Caki2 (cell line): ENCODE measurements at regions not wholly inside any gene's neighbourhood (a gene's known extent, or its start where the extent isn't known, plus 50 kb on each side); places are given as distances from the start of the nearest gene placed in this dataset.

Experiments
- DNase-seq: peaks from one replicate; pipeline ENCODE4 v3.0.0-alpha.2; 2015; ENCODE audit warnings: low read depth
- in situ Hi-C: cut with HindIII; loops from 2 replicates; pipeline ENCODE4 v1.10.0; 2016; ENCODE audit warnings: low sequenced_read_pairs, low pct_unique_long_range_greater_than_20kb, mixed read lengths

DNA sequence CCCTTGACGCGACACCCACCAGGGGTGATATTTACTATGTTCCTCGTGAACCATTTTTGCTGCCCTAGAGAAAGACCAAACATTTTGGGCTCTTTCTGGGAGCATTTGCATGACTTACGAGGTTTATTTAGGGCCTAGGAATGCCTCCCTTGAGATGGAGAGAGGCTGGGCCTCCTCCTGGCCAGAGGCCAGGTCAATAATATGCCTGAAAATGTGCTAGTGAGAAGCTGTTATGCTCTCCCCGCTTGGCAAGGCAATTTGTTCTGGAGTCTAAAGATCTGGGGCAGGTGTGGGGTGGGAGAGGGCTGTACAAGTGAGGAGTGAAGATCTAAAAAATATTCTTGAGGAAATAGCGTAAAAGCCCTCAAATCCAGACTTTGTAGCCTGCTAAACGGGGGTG, 587.3 kb upstream of the CDH5 start:
- no peak for DNase-seq
- in situ Hi-C loops: no loop called here

DNA sequence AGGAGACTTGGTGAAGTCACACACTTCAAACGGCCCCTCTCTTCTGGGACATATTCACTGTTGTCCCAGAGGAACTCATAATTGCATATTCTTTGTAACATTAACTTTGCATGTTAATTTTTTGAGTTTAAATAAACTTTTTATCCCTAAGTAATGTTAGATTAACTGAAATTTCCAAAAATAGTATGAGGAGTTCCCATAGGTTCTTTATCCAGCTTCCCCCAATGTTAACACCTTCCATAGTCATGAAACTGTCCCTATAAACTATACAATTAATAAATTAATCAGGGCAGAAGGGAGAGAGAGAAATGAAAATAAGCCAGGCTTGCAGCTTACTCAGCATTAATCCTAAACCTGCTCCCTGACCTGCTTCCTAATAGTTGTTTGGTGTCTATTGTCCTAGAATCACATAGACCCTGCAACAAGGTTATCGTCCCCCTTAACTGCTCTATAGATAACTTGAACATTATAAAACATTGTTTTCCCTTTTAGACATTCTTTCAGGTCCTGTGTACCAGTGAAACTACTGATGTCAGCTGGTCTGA, 589.8 kb upstream of the CDH5 start:
- DNase-seq: no peak
- in situ Hi-C loops: no loop called here

DNA sequence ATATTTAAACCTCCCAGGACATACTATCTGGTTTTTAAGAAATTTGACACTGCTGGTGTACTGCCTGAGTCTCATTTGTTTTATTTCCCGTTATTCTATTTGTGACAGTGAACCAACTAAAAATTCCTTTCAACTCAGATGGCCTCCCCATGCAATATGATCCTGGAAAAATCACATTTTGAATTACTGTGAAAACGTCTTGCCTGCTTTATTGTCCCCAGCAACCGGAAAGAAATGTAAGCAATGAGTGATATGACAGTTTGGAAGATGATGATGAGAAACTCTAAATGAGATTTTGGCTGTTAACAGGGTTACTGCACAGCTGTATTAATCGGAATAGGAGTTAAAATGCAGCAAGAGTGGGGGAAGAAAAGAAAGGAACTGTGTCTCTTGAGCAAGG, 590.7 kb upstream of the CDH5 start:
- in situ Hi-C loops: no loop called here
- no peak for DNase-seq

DNA sequence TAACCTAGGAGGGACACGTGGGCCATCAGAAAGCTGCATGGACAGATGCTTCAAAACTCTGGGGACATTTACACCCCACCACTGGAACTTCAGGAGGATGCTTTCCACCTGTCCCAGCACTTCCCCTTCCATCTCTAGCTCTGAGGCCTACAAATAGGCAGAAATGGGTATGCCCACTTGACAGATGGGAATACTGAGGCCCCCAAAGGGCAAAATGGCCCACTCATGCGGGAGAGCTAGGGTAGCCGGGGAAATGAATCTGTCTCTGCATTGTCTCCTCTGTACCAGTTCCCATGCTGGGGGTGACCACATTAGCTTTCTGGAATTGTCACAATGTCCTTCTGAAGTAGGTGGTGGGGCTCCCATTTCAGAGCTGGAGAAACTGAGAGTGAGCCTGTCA, 592.1 kb upstream of the CDH5 start:
- in situ Hi-C loops: no loop called here
- no peak for DNase-seq

DNA sequence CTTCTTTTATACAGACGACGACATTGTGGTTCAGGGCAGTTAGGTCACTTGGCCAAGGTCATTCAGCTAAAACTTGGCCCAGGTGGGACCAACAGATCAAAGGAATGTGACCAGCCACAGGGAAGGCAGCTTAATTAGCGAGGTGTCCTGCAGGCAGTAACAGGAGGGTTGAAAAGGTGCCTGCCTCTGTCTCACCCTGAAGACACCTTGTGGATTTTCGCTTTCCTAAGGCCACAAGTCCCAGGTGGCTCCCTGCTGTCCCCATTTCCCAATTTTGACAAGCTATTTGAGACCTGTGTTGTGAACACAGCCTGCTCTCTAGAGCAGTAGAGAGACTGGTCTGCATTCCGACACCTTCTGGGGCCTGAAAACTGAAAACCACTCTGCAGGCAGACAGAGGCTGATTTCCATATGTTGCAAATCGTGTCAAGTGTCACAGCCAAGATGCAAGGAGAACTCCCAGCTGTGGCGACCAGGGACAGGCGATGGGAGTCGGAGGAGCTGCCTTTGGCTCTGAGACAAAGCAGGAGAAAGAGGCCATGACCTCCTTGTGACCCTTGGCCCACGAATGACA, 593.1 kb upstream of the CDH5 start:
- no peak for DNase-seq
- in situ Hi-C loops: no loop called here

DNA sequence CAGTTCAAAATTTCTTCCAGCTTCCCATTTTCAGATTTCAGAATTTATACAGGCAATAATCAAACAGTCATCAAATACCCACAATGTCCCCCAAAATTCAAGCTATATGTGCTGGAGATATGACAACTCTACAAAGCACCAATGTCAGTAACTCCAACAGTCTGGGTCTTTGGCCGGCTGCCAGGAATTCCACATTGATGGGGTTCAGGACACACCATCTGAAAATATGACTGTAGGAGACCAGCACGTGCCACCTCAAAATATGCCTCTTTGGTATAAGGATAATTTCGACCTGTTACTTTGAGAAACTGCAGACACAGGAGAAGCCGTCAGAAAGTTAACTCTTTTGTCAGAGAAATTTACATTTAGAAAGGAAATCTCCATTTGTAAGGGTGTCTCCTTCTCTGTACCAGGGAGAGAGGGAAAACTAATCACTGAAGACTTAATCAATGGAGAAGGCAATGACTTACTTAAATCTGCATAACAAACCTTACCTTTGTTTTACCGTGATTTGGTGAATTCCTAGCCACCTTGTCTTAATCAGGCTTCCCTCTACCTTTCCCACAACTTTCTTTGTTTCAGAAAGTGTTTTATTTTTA, 594.3 kb upstream of the CDH5 start:
- in situ Hi-C loops: no loop called here
- no peak for DNase-seq

DNA sequence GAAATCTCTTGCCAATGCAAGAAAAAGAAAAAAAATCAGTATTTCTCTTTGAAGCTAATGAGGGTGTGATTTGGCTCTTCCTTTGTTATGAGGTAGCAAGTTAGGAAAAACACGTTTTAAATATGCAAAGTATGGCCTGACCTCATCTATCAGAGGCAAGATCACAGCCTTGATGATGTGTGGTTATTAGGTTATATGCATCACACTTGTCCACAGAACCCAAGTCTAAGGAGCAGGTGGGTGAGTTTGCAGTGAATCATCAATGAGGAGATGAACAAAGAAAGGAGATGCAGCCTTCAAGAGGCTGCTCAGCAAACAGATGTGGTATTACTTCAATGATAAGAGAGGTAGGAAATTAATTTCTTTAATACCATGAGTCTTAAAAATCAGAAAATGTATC, 594.8 kb upstream of the CDH5 start:
- in situ Hi-C loops: no loop called here
- no peak for DNase-seq

DNA sequence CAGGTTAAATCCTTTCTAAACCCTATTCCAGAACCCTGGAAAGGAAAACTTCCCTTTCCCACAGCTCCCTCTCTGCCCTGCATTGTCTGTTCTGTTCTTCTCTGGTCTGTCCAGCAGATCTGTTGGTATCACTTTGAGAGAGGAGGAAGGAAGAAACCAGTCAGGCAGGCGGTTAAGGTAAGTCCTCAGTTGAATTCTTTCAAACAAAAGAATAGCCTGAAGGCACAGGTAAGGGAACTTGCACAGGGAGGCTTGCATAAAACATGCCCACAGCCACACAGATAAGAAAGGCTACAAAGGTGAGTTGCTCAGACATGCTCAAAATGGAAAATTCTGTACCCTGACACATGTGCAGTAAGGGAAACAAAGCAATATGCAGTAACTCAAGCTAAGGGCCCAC, 595.7 kb upstream of the CDH5 start:
- in situ Hi-C loops: no loop called here
- DNase-seq: no peak

DNA sequence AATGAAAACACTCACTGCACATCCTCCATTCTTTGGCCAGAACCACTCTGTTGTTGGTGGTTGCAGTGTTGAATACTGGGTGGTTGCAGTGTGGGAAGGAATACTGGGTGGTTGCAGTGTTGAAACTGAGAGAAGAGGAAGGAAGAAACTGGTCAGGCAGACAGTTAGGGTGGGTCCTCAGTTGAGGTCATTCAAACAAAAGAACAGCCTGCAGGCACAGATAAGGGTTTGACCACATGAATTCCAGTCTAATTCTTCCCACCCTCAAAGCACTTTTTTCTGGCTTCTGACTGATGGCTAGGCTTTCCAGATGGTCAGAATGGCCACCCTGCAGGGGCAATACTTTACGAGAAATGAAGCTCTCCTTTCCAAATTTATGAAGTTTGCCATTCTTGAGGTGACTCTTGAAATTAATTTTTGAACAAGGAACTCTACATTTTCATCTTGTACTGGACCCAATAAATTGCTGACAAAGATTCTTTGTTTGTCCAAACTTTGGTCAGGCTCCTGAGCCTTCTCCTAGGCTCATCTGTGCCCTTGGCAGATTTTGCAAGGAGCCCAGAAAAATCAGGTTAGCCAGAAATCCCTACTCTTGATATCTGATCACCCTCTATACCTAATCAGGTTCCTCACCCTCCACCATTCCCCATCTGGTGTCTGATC, 596.6 kb upstream of the CDH5 start:
- DNase-seq: no peak
- in situ Hi-C loops: no loop called here

DNA sequence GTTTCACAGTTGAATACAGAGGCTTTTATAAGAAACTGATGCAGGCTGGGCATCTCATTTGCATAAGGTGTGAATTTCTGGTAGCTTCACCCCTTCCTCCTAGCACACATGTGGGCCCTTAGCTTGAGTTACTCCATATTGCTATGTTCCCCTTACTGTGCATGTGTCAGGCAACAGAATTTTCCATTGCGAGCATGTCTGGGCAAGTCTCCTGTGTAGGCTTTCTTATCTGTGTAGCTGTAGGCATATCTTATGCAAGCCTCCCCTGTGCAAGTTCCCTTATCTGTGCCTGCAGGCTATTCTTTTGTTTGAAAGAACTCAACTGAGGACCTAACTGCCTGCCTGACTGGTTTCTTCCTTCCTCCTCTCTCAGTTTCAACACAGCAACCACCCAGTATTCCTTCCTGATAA, 597.4 kb upstream of the CDH5 start:
- no peak for DNase-seq
- in situ Hi-C loops: no loop called here

DNA sequence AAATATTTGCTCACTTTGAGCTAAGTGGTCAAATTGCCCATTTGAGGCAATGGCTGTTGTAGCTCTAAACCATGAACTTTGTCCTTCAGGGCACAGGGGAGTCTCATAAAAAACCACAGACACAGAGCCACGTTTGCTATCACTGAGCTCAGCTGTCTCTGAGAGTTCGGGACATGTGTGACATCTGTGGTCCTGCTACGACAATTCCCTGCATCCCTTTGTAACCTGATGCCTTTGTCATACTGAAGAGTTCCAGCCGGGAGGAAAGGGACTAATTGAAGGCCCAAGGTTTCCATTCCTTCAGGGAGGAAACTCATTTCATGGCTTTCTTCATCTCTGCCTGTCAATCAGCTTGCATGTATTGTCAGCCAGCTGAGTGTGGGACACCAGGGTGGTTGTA, 599.4 kb upstream of the CDH5 start:
- DNase-seq: no peak
- in situ Hi-C loops: no loop called here

DNA sequence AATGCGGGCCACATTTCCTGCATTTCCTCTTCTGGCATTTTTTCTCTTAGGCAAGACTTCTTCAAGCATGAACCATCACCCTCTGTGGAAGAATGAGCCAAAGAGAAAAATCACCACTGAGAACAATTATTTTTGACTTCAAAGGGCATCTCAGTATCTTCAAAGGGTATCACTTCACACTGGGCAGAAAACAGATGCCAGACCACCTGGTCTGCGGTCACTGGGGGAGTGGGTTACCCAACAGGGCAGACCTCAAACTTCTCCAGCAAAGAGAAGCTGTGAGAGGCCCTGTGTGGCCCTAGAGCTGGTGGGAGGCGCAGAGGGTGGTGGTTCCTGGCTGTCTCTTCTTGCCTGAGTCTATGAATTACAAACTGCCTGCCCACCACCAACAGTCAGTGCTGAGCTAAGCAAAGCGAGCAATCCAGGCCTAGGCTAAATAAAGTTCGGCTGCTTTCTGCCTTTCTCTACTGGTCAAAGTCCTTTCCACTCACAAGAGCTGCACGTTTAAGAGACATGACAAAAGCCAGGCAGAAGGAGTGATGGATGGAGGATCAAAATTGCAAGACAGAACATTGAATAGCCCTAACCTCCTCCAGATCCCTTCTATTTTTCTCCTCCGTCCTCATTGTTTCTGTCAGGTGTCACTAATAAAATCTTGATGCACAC, 602.7 kb upstream of the CDH5 start:
- no peak for DNase-seq
- in situ Hi-C loops: no loop called here

DNA sequence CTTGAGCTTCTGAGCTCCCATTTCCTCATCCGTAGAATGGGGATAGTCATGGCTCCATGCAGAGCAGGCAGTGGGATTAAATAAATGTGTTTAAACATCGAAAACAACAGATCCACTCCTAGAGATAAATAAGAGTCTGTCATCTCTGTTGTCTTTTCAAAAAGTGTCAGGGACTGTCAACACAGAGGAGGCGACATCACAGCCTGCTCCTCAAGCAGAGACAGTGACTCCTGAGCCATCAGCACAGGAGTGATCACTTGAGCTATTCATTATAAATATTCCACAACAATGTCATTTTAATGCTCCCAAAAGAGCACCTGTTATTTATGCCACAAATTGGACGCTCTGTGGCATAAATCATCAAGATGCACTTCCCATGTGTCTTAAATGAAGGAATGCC, 605.6 kb upstream of the CDH5 start:
- DNase-seq: no peak
- in situ Hi-C loops: no loop called here

DNA sequence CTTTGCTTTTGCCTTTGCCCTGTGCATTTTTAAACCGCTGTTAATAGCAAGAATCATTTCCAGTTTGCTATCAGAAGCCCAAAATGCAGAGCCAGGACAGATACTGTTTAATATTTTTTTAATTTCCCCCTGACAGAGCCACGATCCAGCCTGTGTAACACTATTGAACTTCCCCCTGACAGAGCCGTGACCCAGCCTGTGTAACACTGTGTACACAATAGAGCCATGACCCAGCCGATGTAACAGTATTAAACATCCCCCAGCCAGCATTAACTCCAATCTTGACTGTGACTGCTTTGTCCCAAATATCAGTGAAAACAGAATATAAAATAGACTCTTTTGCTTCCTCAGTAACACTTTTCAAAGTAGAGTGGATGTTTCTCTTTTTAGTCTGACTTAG, 607.9 kb upstream of the CDH5 start:
- DNase-seq: no peak
- in situ Hi-C loops: no loop called here

DNA sequence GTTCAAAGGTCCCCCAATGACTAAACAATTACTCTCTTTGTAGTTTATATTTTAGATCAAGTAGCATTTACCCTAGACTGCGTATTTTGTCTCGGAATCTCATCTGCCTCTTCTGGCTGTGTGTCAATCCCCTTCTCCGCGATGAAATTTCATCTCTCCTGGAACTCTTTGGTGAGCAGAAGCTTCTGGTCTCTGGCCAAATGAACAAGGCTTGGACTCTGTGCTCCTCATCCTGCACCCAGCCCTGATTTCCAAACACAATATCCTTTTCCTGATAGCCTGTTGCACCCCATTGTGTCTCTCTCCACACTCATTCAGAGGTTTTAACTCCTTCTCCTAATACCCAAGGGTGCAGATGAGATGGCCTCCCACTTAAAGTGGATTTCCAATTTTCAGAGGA, 609.4 kb upstream of the CDH5 start:
- no peak for DNase-seq
- in situ Hi-C loops: no loop called here

DNA sequence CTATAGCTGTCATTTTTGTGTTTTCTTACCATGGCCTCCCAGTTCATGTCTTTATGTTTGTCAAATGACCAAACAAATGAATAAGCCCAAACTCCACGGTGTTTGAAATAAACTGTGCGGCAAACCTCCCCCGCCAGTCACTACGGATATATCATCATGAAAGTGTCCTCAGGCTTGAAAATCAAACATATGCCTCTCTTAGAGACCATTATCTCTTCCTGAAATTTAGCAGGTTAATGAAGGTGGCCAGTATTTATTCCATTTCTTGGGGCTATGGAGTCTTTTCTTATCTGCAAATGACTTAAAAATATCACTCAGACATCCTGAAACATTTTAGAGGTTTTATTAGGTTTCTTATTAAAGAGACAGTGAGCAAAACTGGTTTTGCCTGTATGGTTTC, 610.3 kb upstream of the CDH5 start:
- in situ Hi-C loops: no loop called here
- DNase-seq: no peak

DNA sequence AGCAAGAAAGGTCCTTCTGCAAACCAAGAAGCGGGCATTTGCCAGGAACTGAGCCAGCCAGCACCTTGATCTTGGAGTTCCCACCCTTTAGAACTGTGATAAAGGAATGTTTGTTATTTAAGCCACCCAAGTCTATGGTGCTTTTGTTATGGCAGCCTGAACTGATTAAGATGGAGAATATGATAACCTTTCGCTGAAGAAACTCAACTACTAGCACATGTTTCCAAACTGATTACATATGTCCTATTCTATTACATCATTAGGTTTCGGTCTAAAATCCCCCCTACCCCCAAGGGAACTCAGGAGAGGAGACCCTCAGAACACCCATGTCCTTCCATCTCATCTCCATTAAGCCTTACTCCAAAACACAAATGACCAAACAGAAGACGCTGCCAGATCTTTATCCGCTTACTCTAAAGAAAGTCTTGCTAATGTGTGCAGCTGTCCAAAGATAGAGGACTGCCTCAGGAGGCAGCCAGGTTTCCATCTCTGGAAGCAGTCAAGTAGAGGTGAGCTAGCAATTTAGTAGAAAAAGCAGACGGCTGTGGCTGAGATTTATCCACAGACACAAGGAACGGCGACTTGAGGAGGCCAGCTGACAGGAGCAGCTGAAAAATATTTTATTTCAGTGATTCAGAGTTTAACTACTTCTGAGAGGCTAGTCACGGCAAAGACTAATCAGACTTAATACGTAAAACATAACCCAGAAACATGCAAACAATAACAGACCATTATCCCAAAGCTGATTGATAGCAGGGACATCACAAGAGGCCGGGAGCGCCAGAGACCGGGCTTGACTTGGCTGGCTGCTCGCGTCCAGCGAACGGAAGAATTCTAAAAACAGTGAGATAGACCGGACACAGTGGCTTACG, 611.4 kb upstream of the CDH5 start:
- DNase-seq: no peak
- in situ Hi-C loops: no loop called here

DNA sequence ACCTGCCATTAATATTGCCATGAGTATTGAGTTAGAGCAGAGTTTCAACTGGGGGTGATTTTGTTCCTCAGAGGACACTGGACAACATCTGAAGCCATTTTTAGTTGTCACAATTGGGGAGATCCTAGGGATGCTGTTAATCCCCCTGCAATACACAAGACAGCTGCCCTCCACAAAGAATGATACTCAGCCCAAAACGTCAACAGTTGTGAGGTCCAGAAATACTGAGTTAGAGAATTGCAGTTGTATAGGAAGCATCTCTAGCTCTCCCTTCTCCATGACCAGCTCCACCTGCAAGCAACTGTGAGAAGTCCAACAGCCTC, 614.0 kb upstream of the CDH5 start:
- DNase-seq: no peak
- in situ Hi-C loops: no loop called here
